Activated CD8-positive, alpha-beta T cell treated with anti-CD3 and anti-CD28 coated beads for 36 hours (primary cell): ENCODE measurements at regions not wholly inside any gene's neighbourhood (a gene's known extent, or its start where the extent isn't known, plus 50 kb on each side); places are given as distances from the start of the nearest gene placed in this dataset.

Experiments
- ATAC-seq: fragments of 200-7000 bp; cut with Tn5 transposase; one replicate; pipeline ENCODE4 v1.10.0; 2021; ENCODE audit warnings: mild to moderate bottlenecking, moderate library complexity
- CTCF ChIA-PET: fragments of 350-600 bp; sonication (Branson Sonifier 250); formaldehyde crosslinking; loops from one replicate; lab custom pipeline; 2021; ENCODE audit warnings: antibody characterized with exemption; lab: Charles Lee
- POLR2A ChIA-PET: fragments of 350-600 bp; sonication (Branson Sonifier 250); formaldehyde crosslinking; loops from one replicate; lab custom pipeline; 2021; ENCODE audit warnings: antibody characterized with exemption; lab: Charles Lee
- DNase-seq: peaks from one replicate; pipeline ENCODE4 v3.0.0-alpha.2; 2020
- H3K27ac Mint-ChIP-seq: one replicate; pipeline ENCODE4 v1.8.0; 2021; ENCODE audit warnings: mild to moderate bottlenecking, mixed read lengths
- H3K27me3 Mint-ChIP-seq: one replicate; pipeline ENCODE4 v1.8.0; 2021; ENCODE audit warnings: mixed read lengths
- H3K36me3 Mint-ChIP-seq: one replicate; pipeline ENCODE4 v1.8.0; 2021; ENCODE audit warnings: low read depth, mixed read lengths
- H3K4me1 Mint-ChIP-seq: one replicate; pipeline ENCODE4 v1.8.0; 2021; ENCODE audit warnings: low read depth, mixed read lengths
- H3K4me3 Mint-ChIP-seq: one replicate; pipeline ENCODE4 v1.8.0; 2021; ENCODE audit warnings: mild to moderate bottlenecking, moderate library complexity, mixed read lengths
- H3K9me3 Mint-ChIP-seq: one replicate; pipeline ENCODE4 v1.8.0; 2021; ENCODE audit warnings: mixed read lengths
- CTCF ChIP-seq: fragments of 200-600 bp; IDR thresholded peaks from one replicate; pipeline ENCODE4 v1.8.0; 2022; ENCODE audit warnings: antibody characterized with exemption, mild to moderate bottlenecking
- intact Hi-C: fragments of 100-400 bp; cut with micrococcal nuclease; formaldehyde crosslinking; loops from one replicate; pipeline ENCODE4 v1.10.0; 2022

DNA sequence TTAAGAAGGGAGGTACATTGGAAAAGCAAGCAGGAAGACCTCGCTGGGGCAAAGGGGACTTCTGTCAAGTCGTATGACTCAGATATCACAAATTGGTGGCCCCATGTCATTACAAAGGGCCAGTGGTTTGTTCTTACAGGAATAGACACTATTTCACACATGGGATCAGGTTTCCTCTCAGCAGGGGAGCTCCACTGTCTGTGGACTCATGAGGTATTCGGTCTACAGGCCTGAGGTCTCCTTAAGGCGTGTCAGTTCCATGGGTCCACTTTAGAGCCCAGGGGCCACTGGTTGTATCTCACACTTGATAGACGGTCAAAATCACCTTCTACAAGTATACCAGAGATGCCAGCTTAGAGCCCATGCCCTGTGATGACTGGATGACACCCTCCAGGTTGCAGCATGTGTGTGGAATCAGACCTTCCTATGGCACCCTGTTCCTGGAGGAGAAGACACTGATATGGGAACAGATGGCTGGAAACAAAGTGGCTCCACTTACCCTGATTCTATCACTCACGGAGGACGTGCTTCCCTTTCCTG, 288.1 kb upstream of the B3GAT1 start:
- Mint-ChIP-seq H3K27ac (no peak overlapping the region), H3K4me1 (no peaks in the 10 kb centered on the region), H3K36me3 (no peaks in the 10 kb centered on the region), H3K27me3 (peaks cover 13% of the 10 kb centered on the region), H3K4me3 (no peak overlapping the region), H3K9me3 (no peaks in the 10 kb centered on the region)
- DNase-seq: no peak
- intact Hi-C loops: no loop called here
- no peak for TF ChIP-seq CTCF
- POLR2A ChIA-PET: no interaction called here
- CTCF ChIA-PET: no interaction called here
- ATAC-seq: no peak

DNA sequence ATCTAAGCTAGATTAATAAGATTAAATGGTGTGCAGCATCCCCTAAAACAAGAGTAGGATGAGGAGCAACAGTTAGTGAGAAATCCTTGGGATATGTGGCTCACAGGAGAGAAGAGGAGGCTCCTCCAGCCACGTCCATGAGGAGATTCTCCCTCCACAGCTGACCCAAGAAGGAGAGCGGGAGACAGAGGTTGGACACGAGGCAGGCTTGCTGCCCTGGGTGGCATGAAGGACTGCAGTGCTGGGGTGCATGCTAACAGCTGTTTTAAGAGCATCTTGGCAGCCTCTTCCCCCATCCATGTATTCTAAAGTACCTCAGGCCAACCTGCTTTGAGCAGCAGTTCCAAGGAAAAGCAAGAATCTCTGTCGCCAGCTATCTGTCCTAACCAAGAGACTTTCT, 284.4 kb upstream of the B3GAT1 start:
- CTCF ChIA-PET: no interaction called here
- no peak for TF ChIP-seq CTCF
- Mint-ChIP-seq H3K9me3 (no peaks in the 10 kb centered on the region), H3K27ac (no peak overlapping the region), H3K27me3 (peaks cover 11% of the 10 kb centered on the region), H3K4me3 (no peak overlapping the region), H3K4me1 (no peaks in the 10 kb centered on the region), H3K36me3 (no peaks in the 10 kb centered on the region)
- POLR2A ChIA-PET: interaction anchor here (0.7 kb wide), 1 partner anchor 208 kb away, joined by 3 read pairs; no protein-coding TSS in a partner anchor
- intact Hi-C loops: no loop called here
- DNase-seq (no peak), ATAC-seq (no peak)

DNA sequence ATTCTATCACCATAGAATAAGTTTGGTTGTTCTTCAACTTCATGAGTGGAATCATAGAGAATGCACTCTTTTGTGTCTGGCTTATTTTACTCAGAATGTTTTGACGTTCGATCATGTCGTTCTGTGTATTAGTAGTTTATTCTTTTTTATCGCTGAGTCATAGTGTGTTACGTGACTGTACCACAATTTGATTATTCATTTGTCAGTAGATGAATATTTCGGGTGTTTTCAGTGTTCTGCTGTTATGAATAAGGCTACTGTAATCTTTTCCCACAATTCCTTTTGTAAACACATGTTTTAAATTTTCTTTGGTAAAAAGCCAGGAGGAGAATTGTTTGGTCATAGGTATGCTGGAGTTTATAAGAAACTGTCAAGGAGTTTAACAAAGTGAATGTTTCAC, 279.9 kb upstream of the B3GAT1 start:
- no peaks in the 10 kb centered on the region for H3K4me1 Mint-ChIP-seq
- ATAC-seq: no peak
- ChIA-PET POLR2A (no interaction called here), CTCF (no interaction called here)
- intact Hi-C loops: no loop called here
- H3K9me3 Mint-ChIP-seq: no peaks in the 10 kb centered on the region
- no peak overlapping the region for H3K27ac Mint-ChIP-seq
- no peak for TF ChIP-seq CTCF
- no peaks in the 10 kb centered on the region for H3K36me3 Mint-ChIP-seq
- H3K27me3 Mint-ChIP-seq: peaks cover 20% of the 10 kb centered on the region
- H3K4me3 Mint-ChIP-seq: no peak overlapping the region
- DNase-seq: no peak

DNA sequence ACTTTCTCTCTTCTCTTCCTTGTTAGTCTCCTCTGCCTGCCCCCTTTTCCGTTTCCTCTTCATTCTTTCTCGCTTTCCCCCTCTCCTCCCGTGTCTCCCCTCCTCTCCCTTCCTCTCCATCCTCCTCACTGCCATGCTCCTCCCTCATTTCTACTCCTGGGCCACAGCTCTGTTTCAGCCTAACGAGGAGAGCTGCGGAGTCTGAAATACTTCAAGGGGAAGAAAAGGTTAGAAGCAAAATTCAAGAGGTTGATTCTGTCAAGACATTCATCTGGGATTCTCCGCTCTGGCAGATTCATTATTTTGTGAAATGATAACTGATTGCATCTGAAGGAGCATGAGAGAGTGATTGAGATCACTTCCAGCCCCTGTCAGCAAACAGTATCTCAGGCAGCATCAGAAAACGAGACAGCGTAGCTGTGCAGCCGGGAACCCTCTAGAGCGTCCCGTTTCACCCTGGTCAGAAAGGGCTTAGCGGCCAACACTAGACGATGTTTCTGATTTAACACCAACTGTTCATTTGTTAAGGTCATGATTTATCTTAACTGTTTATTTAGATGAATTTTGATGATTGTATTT, 279.3 kb upstream of the B3GAT1 start:
- CTCF ChIA-PET: interaction anchor here (1.5 kb wide), 1 partner anchor 10 kb away, joined by 3 read pairs; no protein-coding TSS in a partner anchor
- intact Hi-C loops: no loop called here
- ATAC-seq: no peak

More for the DNA sequence above, 279.3 kb upstream of the B3GAT1 start:
- Mint-ChIP-seq H3K4me3 (no peak overlapping the region), H3K27me3 (peaks cover 20% of the 10 kb centered on the region), H3K36me3 (no peaks in the 10 kb centered on the region), H3K4me1 (no peaks in the 10 kb centered on the region), H3K27ac (no peak overlapping the region), H3K9me3 (no peaks in the 10 kb centered on the region)
- DNase-seq: no peak
- no peak for TF ChIP-seq CTCF
- POLR2A ChIA-PET: no interaction called here
